WTC11 (cell line): ENCODE measurements at regions not wholly inside any gene's neighbourhood (a gene's known extent, or its start where the extent isn't known, plus 50 kb on each side); places are given as distances from the start of the nearest gene placed in this dataset.

Experiments used
- ATAC-seq: fragments of 200-7000 bp; cut with Tn5 transposase; 2 replicates; pipeline ENCODE4 v1.10.0; 2021; ENCODE audit warnings: mild to moderate bottlenecking, moderate library complexity
- CTCF ChIA-PET: fragments of 300-600 bp; sonication (Branson Sonifier 250); formaldehyde crosslinking; loops from one replicate; lab custom pipeline; 2021; ENCODE audit warnings: antibody characterized with exemption; lab: Charles Lee
- POLR2A ChIA-PET: fragments of 350-600 bp; sonication (Branson Sonifier 250); formaldehyde crosslinking; loops from one replicate; lab custom pipeline; 2021; ENCODE audit warnings: antibody characterized with exemption; lab: Charles Lee
- DNase-seq: peaks from one replicate; pipeline ENCODE4 v3.0.0; 2021; ENCODE audit warnings: low spot score
- H3K27ac Mint-ChIP-seq: 2 replicates; pipeline ENCODE4 v1.8.0; 2021; ENCODE audit warnings: mixed read lengths
- H3K27me3 Mint-ChIP-seq: 2 replicates; pipeline ENCODE4 v1.8.0; 2021; ENCODE audit warnings: low read depth, mild to moderate bottlenecking, moderate library complexity, mixed read lengths
- H3K36me3 Mint-ChIP-seq: 2 replicates; pipeline ENCODE4 v1.8.0; 2021; ENCODE audit warnings: mixed read lengths
- H3K4me1 Mint-ChIP-seq: 2 replicates; pipeline ENCODE4 v1.8.0; 2022; ENCODE audit warnings: mixed read lengths
- H3K4me3 Mint-ChIP-seq: 2 replicates; pipeline ENCODE4 v1.8.0; 2021; ENCODE audit warnings: mild to moderate bottlenecking, moderate library complexity, mixed read lengths
- H3K9me3 Mint-ChIP-seq: 2 replicates; pipeline ENCODE4 v1.8.0; 2021; ENCODE audit warnings: mixed read lengths
- ATF1 ChIP-seq: sonication (generic); formaldehyde crosslinking; IDR thresholded peaks from 2 replicates; pipeline ENCODE4 v1.8.1; 2023; ENCODE audit warnings: mild to moderate bottlenecking, moderate library complexity, missing genetic modification reagents
- ELF4 ChIP-seq: sonication (generic); formaldehyde crosslinking; IDR thresholded peaks from 2 replicates; pipeline ENCODE4 v1.8.1; 2022; ENCODE audit warnings: low read depth, mild to moderate bottlenecking, moderate library complexity, missing genetic modification reagents
- FOXP4 ChIP-seq: sonication (generic); formaldehyde crosslinking; IDR thresholded peaks from 2 replicates; pipeline ENCODE4 v1.8.0; 2022; ENCODE audit warnings: mild to moderate bottlenecking, missing genetic modification reagents
- GABPB1 ChIP-seq: sonication (generic); formaldehyde crosslinking; IDR thresholded peaks from 2 replicates; pipeline ENCODE4 v1.8.1; 2023; ENCODE audit warnings: mild to moderate bottlenecking, missing genetic modification reagents
- GRHL2 ChIP-seq: fragments of 250-450 bp; sonication (Bioruptor Pico); IDR thresholded peaks from 2 replicates; pipeline ENCODE4 v1.8.0; 2022; ENCODE audit warnings: mild to moderate bottlenecking, moderate library complexity; ENCODE audit not compliant: insufficient replicate concordance, severe bottlenecking
- IRF2 ChIP-seq: sonication (generic); formaldehyde crosslinking; IDR thresholded peaks from 2 replicates; pipeline ENCODE4 v1.8.0; 2022; ENCODE audit warnings: low read depth, missing genetic modification reagents, borderline replicate concordance
- JUN ChIP-seq: sonication (generic); formaldehyde crosslinking; IDR thresholded peaks from 2 replicates; pipeline ENCODE4 v1.8.0; 2023; ENCODE audit warnings: mild to moderate bottlenecking, missing genetic modification reagents
- KAT7 ChIP-seq: sonication (generic); formaldehyde crosslinking; IDR thresholded peaks from 2 replicates; pipeline ENCODE4 v1.8.1; 2023; ENCODE audit warnings: missing genetic modification reagents, mild to moderate bottlenecking, borderline replicate concordance
- MLX ChIP-seq: sonication (generic); formaldehyde crosslinking; IDR thresholded peaks from 2 replicates; pipeline ENCODE4 v1.8.1; 2023; ENCODE audit warnings: mild to moderate bottlenecking, missing genetic modification reagents, moderate library complexity
- NFE2L1 ChIP-seq: sonication (generic); formaldehyde crosslinking; IDR thresholded peaks from 2 replicates; pipeline ENCODE4 v1.8.1; 2023; ENCODE audit warnings: missing genetic modification reagents
- NR1H2 ChIP-seq: sonication (generic); formaldehyde crosslinking; IDR thresholded peaks from 2 replicates; pipeline ENCODE4 v1.9.0; 2021; ENCODE audit warnings: mild to moderate bottlenecking, moderate library complexity, missing genetic modification reagents
- OVOL2 ChIP-seq: fragments of 250-450 bp; sonication (Bioruptor Pico); IDR thresholded peaks from 2 replicates; pipeline ENCODE4 v1.9.0; 2021; ENCODE audit warnings: mild to moderate bottlenecking, borderline replicate concordance
- PRDM15 ChIP-seq: sonication (generic); formaldehyde crosslinking; IDR thresholded peaks from 2 replicates; pipeline ENCODE4 v1.8.0; 2022; ENCODE audit warnings: missing genetic modification reagents
- PRRX2 ChIP-seq: fragments of 250-450 bp; sonication (Bioruptor Pico); IDR thresholded peaks from 2 replicates; pipeline ENCODE4 v1.8.0; 2021; ENCODE audit warnings: mild to moderate bottlenecking
- SMAD3 ChIP-seq: sonication (generic); formaldehyde crosslinking; IDR thresholded peaks from 2 replicates; pipeline ENCODE4 v1.8.0; 2022; ENCODE audit warnings: missing genetic modification reagents, mild to moderate bottlenecking, borderline replicate concordance
- TCF7 ChIP-seq: sonication (generic); formaldehyde crosslinking; IDR thresholded peaks from 2 replicates; pipeline ENCODE4 v1.8.0; 2022; ENCODE audit warnings: mild to moderate bottlenecking, low read depth, missing genetic modification reagents, moderate library complexity
- TEAD4 ChIP-seq: sonication (generic); formaldehyde crosslinking; IDR thresholded peaks from 2 replicates; pipeline ENCODE4 v1.8.0; 2022; ENCODE audit warnings: mild to moderate bottlenecking, missing genetic modification reagents
- TP53 ChIP-seq: sonication (generic); formaldehyde crosslinking; IDR thresholded peaks from 2 replicates; pipeline ENCODE4 v1.8.1; 2023; ENCODE audit warnings: mild to moderate bottlenecking, missing genetic modification reagents
- ZBTB43 ChIP-seq: sonication (generic); formaldehyde crosslinking; IDR thresholded peaks from 2 replicates; pipeline ENCODE4 v1.8.1; 2023; ENCODE audit warnings: mild to moderate bottlenecking, missing genetic modification reagents
- ZNF121 ChIP-seq: sonication (generic); formaldehyde crosslinking; IDR thresholded peaks from 2 replicates; pipeline ENCODE4 v1.8.0; 2023; ENCODE audit warnings: missing genetic modification reagents
- ZNF138 ChIP-seq: sonication (generic); formaldehyde crosslinking; conservative IDR thresholded peaks from 2 replicates; pipeline ENCODE4 v1.8.1; 2022; ENCODE audit warnings: mild to moderate bottlenecking, moderate library complexity, missing genetic modification reagents
- ZNF281 ChIP-seq: sonication (generic); formaldehyde crosslinking; IDR thresholded peaks from 2 replicates; pipeline ENCODE4 v1.8.0; 2023; ENCODE audit warnings: mild to moderate bottlenecking, missing genetic modification reagents
- ZNF416 ChIP-seq: fragments of 250-450 bp; sonication (Bioruptor Pico); IDR thresholded peaks from 2 replicates; pipeline ENCODE4 v1.9.0; 2021; ENCODE audit warnings: mild to moderate bottlenecking, inconsistent platforms
- ZSCAN18 ChIP-seq: fragments of 250-450 bp; sonication (Bioruptor Pico); IDR thresholded peaks from 2 replicates; pipeline ENCODE4 v2.1.2; 2022; ENCODE audit warnings: mild to moderate bottlenecking, moderate library complexity

GRCh38 chr3:124532071-124532470, 198.2 kb upstream of the UMPS start:
- Mint-ChIP-seq H3K27me3 (no peaks in the 10 kb centered on the region), H3K27ac (no peak overlapping the region), H3K9me3 (no peaks in the 10 kb centered on the region), H3K4me1 (peaks cover 33% of the 10 kb centered on the region), H3K4me3 (no peak overlapping the region), H3K36me3 (no peaks in the 10 kb centered on the region)
- DNase-seq (no peak), ATAC-seq (no peak)
- TF ChIP-seq GRHL2 (no peak), GABPB1 (CRISPR knock-in tag) (no peak), PRRX2 (no peak), IRF2 (CRISPR knock-in tag) (no peak), ELF4 (CRISPR knock-in tag) (no peak), ZSCAN18 (CRISPR knock-in tag) (no peak), SMAD3 (CRISPR knock-in tag) (no peak), TP53 (CRISPR knock-in tag) (no peak), JUN (CRISPR knock-in tag) (no peak), TCF7 (CRISPR knock-in tag) (no peak), NFE2L1 (CRISPR knock-in tag) (no peak), MLX (CRISPR knock-in tag) (no peak), ATF1 (no peak), ZNF416 (CRISPR knock-in tag) (no peak), OVOL2 (no peak), NR1H2 (CRISPR knock-in tag) (no peak), KAT7 (CRISPR knock-in tag) (no peak), ZNF138 (no peak), ZBTB43 (CRISPR knock-in tag) (no peak)
- ChIA-PET CTCF (interaction anchor here (0.6 to 0.7 kb wide), 2 partner anchors 64 to 808 kb away, joined by 3 to 4 read pairs; no protein-coding TSS in a partner anchor), POLR2A (no interaction called here)

GRCh38 chr3:124535306-124535705, 194.9 kb upstream of the UMPS start:
- Mint-ChIP-seq H3K9me3 (no peaks in the 10 kb centered on the region), H3K4me3 (no peak overlapping the region), H3K36me3 (no peaks in the 10 kb centered on the region), H3K27ac (no peak overlapping the region; the same call in 1 of the 2 replicates), H3K4me1 (peaks cover 19% of the 10 kb centered on the region), H3K27me3 (no peaks in the 10 kb centered on the region)
- POLR2A ChIA-PET = interaction anchor here (0.7 kb wide), 1 partner anchor 258 kb away, joined by 3 read pairs; no protein-coding TSS in a partner anchor
- DNase-seq (no peak), ATAC-seq (no peak)
- CTCF ChIA-PET = no interaction called here
- TF ChIP-seq ZNF416 (CRISPR knock-in tag) = no peak
- no peak for TF ChIP-seq PRDM15 (CRISPR knock-in tag)
- TF ChIP-seq ZNF121 (CRISPR knock-in tag) = no peak
- TF ChIP-seq FOXP4 = no peak
- no peak for TF ChIP-seq ZNF281 (CRISPR knock-in tag)
- no peak for TF ChIP-seq TEAD4 (CRISPR knock-in tag)
- TF ChIP-seq ELF4 (CRISPR knock-in tag) = no peak
- TF ChIP-seq ZBTB43 (CRISPR knock-in tag) = no peak
